ENCODE measurements at regions not wholly inside any gene's neighbourhood (a gene's known extent, or its start where the extent isn't known, plus 50 kb on each side); places are given as distances from the start of the nearest gene placed in this dataset.

- no peak for DNase-seq (ENCODE audit: extremely low spot score)
- Histone ChIP-seq H3K27ac (replicated peaks in 1 of 4) (no peak overlapping the region), H3K4me3 (no peak overlapping the region), H3K27me3 (no peaks in the 10 kb centered on the region), H3K4me1 (no peaks in the 10 kb centered on the region), H3K9me3 (no peaks in the 10 kb centered on the region), H3K36me3 (no peaks in the 10 kb centered on the region)
- WGBS: 82% methylated on average over 2 of the region's 2 CpGs
- intact Hi-C loops (cut with DNase I): no loop called here
- no peak for TF ChIP-seq POLR2AphosphoS5 (IDR thresholded peaks at IDR 0.05)
- no peak for TF ChIP-seq EP300 (IDR thresholded peaks at IDR 0.05)
- no peak for TF ChIP-seq CTCF (IDR thresholded peaks at IDR 0.05)
- TF ChIP-seq POLR2A (IDR thresholded peaks at IDR 0.05; ENCODE audit: low read depth): no peak
Observed at GRCh38 chrX:30483996-30484395, 93.6 kb downstream of the TASL start.

DNA sequence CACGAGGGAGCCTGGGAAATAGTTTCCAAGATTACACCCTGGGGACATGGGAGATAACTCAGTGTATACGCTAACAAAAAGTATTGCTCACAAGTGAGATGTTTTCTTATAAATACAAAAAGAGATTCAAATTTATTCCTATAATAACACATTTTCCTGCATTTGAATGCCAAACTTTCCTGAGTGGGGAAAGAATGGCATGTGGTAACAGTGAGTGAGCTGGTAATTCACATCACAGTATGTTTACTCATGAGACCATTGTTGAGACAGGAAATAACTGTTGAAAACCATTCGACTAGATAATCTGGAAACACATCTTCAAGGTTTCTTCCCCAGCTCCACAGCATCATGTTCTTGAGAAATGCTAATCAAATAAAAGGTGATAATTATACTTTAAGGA lies 109.1 kb downstream of the TASL start:
- WGBS: 49% methylated on average over 3 of the region's 3 CpGs
- Histone ChIP-seq H3K27ac (replicated peaks in 1 of 4) (no peak overlapping the region), H3K4me1 (no peaks in the 10 kb centered on the region), H3K9me3 (no peaks in the 10 kb centered on the region), H3K27me3 (no peaks in the 10 kb centered on the region), H3K36me3 (no peaks in the 10 kb centered on the region), H3K4me3 (no peak overlapping the region)
- no peak for DNase-seq (ENCODE audit: extremely low spot score)
- no peak for TF ChIP-seq POLR2A (IDR thresholded peaks at IDR 0.05; ENCODE audit: low read depth)
- no peak for TF ChIP-seq CTCF (IDR thresholded peaks at IDR 0.05)
- TF ChIP-seq POLR2AphosphoS5 (IDR thresholded peaks at IDR 0.05): no peak
- TF ChIP-seq EP300 (IDR thresholded peaks at IDR 0.05): no peak
- intact Hi-C loops (cut with DNase I): no loop called here

Measured in esophagus muscularis mucosa (tissue), 4 donors.